MCF 10A (cell line): ENCODE measurements at regions not wholly inside any gene's neighbourhood (a gene's known extent, or its start where the extent isn't known, plus 50 kb on each side); places are given as distances from the start of the nearest gene placed in this dataset.

Experiments
- BruUV-seq: library from RNA; stranded (reverse); fragments of 400-500 nt; replicated peaks from 2 replicates; lab custom pipeline; 2021; lab: Mats Ljungman, UMichigan
- CTCF ChIA-PET: fragments of 300-600 bp; sonication (Branson Sonifier 250); formaldehyde crosslinking; extraction: SDS; loops from one replicate; lab custom pipeline; 2021; ENCODE audit warnings: antibody characterized with exemption, inconsistent platforms; lab: Yijun Ruan, JAX
- POLR2A ChIA-PET: fragments of 300-600, 350-650 bp; sonication (Branson Sonifier 250); formaldehyde crosslinking; extraction: SDS; loops from one replicate; lab custom pipeline; 2020; ENCODE audit warnings: antibody characterized with exemption, inconsistent platforms; lab: Yijun Ruan, JAX
- DNase-seq: peaks from one replicate; pipeline ENCODE4 v3.0.0-alpha.2; 2018; ENCODE audit not compliant: unreplicated experiment
- H3K27ac Mint-ChIP-seq: one replicate; pipeline ENCODE4 v1.8.0; 2022; ENCODE audit warnings: mild to moderate bottlenecking, low read depth, mixed read lengths; ENCODE audit not compliant: unreplicated experiment
- H3K27me3 Mint-ChIP-seq: one replicate; pipeline ENCODE4 v1.8.0; 2022; ENCODE audit warnings: mixed read lengths; ENCODE audit not compliant: insufficient read depth, unreplicated experiment
- H3K36me3 Mint-ChIP-seq: one replicate; pipeline ENCODE4 v1.8.0; 2022; ENCODE audit warnings: mild to moderate bottlenecking, moderate library complexity, mixed read lengths; ENCODE audit not compliant: insufficient read depth, unreplicated experiment
- H3K4me1 Mint-ChIP-seq: one replicate; pipeline ENCODE4 v1.8.0; 2022; ENCODE audit warnings: mixed read lengths; ENCODE audit not compliant: insufficient read depth, unreplicated experiment
- H3K4me3 Mint-ChIP-seq: one replicate; pipeline ENCODE4 v1.8.0; 2022; ENCODE audit warnings: mild to moderate bottlenecking, moderate library complexity, mixed read lengths; ENCODE audit not compliant: unreplicated experiment
- H3K9me3 Mint-ChIP-seq: one replicate; pipeline ENCODE4 v1.8.0; 2022; ENCODE audit warnings: mixed read lengths; ENCODE audit not compliant: unreplicated experiment
- intact Hi-C: fragments of 100-400 bp; cut with micrococcal nuclease; formaldehyde crosslinking; loops from 2 replicates; pipeline ENCODE4 v1.14.1; 2022
- TF ChIP-seq, protein P1 (sequence below): fragments of 200-600 bp; IDR thresholded peaks from one replicate; pipeline ENCODE4 v1.8.0; 2022; ENCODE audit warnings: antibody characterized with exemption, mild to moderate bottlenecking; ENCODE audit not compliant: unreplicated experiment

DNA sequence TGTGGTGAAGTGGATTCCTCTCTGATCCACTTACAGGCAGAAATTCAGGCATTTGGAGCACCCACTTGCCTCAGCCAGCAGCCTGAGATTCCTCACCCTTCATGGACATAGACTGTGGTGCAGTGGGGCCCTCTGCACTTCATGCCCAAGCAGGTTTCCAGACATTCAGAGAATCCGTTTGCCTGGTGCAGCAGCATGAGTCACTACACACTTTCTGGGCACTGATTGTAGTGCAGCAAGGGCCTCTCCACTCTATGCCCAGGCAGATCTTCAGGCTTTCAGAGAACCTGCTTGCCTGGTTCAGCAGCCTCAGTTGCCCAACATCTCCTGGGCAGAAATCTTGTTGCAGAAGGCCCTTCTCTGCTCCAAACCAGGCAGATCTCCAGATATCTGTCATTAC is 920.9 kb downstream of the SLITRK5 start:
- no peak for DNase-seq
- no peaks in the 10 kb centered on the region for H3K27me3 Mint-ChIP-seq
- ChIA-PET CTCF (interaction anchor here (0.6 kb wide), 1 partner anchor 111 kb away, joined by 3 read pairs; no protein-coding TSS in a partner anchor), POLR2A (no interaction called here)
- no peak overlapping the region for H3K27ac Mint-ChIP-seq
- BruUV-seq = no TSS peak
- H3K9me3 Mint-ChIP-seq = peaks cover 7% of the 10 kb centered on the region
- TF ChIP-seq, protein P1, sequence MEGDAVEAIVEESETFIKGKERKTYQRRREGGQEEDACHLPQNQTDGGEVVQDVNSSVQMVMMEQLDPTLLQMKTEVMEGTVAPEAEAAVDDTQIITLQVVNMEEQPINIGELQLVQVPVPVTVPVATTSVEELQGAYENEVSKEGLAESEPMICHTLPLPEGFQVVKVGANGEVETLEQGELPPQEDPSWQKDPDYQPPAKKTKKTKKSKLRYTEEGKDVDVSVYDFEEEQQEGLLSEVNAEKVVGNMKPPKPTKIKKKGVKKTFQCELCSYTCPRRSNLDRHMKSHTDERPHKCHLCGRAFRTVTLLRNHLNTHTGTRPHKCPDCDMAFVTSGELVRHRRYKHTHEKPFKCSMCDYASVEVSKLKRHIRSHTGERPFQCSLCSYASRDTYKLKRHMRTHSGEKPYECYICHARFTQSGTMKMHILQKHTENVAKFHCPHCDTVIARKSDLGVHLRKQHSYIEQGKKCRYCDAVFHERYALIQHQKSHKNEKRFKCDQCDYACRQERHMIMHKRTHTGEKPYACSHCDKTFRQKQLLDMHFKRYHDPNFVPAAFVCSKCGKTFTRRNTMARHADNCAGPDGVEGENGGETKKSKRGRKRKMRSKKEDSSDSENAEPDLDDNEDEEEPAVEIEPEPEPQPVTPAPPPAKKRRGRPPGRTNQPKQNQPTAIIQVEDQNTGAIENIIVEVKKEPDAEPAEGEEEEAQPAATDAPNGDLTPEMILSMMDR = no peak
- intact Hi-C loops = no loop called here
- H3K4me1 Mint-ChIP-seq = no peaks in the 10 kb centered on the region
- no peak overlapping the region for H3K4me3 Mint-ChIP-seq
- no peaks in the 10 kb centered on the region for H3K36me3 Mint-ChIP-seq

DNA sequence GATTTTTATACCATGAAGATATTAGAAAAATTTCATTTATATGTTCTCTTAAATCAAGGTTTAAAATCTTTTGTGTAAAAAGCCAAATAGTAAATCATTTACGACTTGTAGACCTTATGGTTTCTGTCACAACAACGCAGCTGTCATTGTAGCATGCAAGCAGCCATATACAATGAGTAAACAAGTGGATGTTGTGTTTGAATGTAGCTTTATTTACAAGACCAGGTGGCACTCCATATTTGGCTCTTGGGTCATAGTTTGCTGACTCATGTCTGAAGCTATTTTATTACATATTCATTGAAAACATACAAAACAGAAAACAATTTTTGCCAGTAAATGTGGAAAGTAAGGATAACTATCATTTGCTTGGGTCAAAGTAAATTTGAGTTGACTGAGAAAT is 930.8 kb downstream of the SLITRK5 start:
- no TSS peak for BruUV-seq
- no peak for DNase-seq
- TF ChIP-seq, protein P1 = no peak
- H3K4me3 Mint-ChIP-seq = no peak overlapping the region
- no peak overlapping the region for H3K27ac Mint-ChIP-seq
- ChIA-PET CTCF (interaction anchor here (0.6 kb wide), 2 partner anchors 317 to 355 kb away, joined by 3 read pairs; no protein-coding TSS in a partner anchor), POLR2A (interaction anchor here (0.7 to 0.8 kb wide), 3 partner anchors 14 to 635 kb away, joined by 3 to 6 read pairs (median 4); no protein-coding TSS in a partner anchor)
- H3K4me1 Mint-ChIP-seq = no peaks in the 10 kb centered on the region
- intact Hi-C loops = no loop called here
- H3K9me3 Mint-ChIP-seq = no peaks in the 10 kb centered on the region
- H3K27me3 Mint-ChIP-seq = no peaks in the 10 kb centered on the region
- H3K36me3 Mint-ChIP-seq = no peaks in the 10 kb centered on the region

- BruUV-seq = no TSS peak
- ChIA-PET CTCF (no interaction called here), POLR2A (no interaction called here)
- H3K36me3 Mint-ChIP-seq = no peaks in the 10 kb centered on the region
- TF ChIP-seq, protein P1 = no peak
- no peak overlapping the region for H3K4me3 Mint-ChIP-seq
- no peak for DNase-seq
- no peaks in the 10 kb centered on the region for H3K27me3 Mint-ChIP-seq
- no peak overlapping the region for H3K27ac Mint-ChIP-seq
- intact Hi-C loops = no loop called here
- H3K4me1 Mint-ChIP-seq = no peaks in the 10 kb centered on the region
- H3K9me3 Mint-ChIP-seq = no peaks in the 10 kb centered on the region
Measured at GRCh38 chr13:88602786-88603777, 931.9 kb downstream of the SLITRK5 start.

GRCh38 chr13:88617176-88617575 is 946.0 kb downstream of the SLITRK5 start:
- TF ChIP-seq, protein P1 = no peak
- no peak overlapping the region for H3K27ac Mint-ChIP-seq
- H3K4me3 Mint-ChIP-seq = no peak overlapping the region
- no peaks in the 10 kb centered on the region for H3K36me3 Mint-ChIP-seq
- ChIA-PET CTCF (no interaction called here), POLR2A (interaction anchor here (1.1 kb wide), 1 partner anchor 56 kb away, joined by 3 read pairs; no protein-coding TSS in a partner anchor)
- no TSS peak for BruUV-seq
- H3K9me3 Mint-ChIP-seq = peaks cover 5% of the 10 kb centered on the region
- H3K27me3 Mint-ChIP-seq = no peaks in the 10 kb centered on the region
- H3K4me1 Mint-ChIP-seq = no peaks in the 10 kb centered on the region
- intact Hi-C loops = no loop called here
- no peak for DNase-seq
